ENCODE measurements at regions not wholly inside any gene's neighbourhood (a gene's known extent, or its start where the extent isn't known, plus 50 kb on each side); places are given as distances from the start of the nearest gene placed in this dataset.
"Not testable (repeated sequence)": the region's sequence is repeated elsewhere in the genome, so short reads cannot be mapped to it uniquely, and the experiment has no call there.

GRCh38 chr9:28956116-28956880 lies 1383.0 kb upstream of the C9orf72 start:
- DNase-seq = no peak

DNA sequence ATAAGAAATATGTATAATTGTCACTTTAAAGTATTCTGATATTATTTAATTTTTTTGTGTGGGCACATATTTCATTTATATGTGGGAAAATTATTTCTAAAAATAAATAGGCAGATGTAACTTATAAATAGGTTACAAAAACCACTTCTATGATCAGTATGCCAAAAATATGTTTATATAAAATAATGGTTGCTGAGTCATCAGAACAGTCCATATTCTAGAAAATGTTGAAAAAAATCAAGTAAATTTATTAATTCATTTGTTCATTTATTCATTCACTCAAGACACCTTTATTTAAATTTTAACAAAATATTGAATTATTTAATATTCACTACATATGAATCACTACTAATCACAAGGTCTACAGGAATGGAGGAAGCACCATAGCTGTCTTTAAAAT lies 1387.3 kb upstream of the C9orf72 start:
- DNase-seq = no peak

GRCh38 chr9:28961623-28962022 lies 1388.3 kb upstream of the C9orf72 start:
- DNase-seq = no peak

DNA sequence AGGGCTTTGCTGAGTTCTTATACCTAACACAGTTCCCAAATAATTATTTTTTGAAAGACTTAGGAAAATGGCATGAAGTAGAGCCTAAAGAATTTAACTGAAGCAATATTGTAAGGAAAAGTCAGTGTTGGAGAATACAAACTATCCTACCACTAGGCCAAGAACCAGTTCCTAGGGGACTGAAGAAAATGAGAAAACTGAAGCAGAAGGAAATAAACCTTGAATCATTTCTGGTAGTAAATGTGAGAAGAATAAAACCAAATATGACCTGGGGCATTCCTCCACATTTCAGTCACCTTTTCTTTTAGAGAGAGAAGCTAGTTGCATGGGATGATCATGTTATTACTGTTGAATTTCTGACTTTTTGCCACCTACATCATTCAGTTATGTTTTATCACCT lies 1393.9 kb upstream of the C9orf72 start:
- no peak for DNase-seq

DNA sequence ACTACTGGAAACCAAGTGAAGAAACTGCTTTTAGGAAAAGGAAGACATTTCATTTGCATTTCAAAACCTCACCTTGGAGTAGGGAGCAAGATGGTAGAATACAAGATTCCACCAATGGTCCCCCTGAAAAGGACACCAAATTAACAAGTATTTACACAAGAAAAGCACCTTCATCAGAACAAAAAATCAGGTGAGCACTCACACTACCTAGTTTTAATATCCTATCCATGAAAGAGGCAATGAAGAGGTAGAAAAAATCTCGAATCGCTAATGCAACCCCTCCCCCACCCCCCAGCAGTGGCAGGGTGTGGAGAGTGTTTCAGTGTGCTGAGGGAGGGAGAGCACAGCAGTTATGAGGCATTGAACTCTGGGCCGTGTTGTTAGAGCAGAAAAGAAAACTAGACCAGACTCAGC lies 1397.0 kb upstream of the C9orf72 start:
- no peak for DNase-seq

DNA sequence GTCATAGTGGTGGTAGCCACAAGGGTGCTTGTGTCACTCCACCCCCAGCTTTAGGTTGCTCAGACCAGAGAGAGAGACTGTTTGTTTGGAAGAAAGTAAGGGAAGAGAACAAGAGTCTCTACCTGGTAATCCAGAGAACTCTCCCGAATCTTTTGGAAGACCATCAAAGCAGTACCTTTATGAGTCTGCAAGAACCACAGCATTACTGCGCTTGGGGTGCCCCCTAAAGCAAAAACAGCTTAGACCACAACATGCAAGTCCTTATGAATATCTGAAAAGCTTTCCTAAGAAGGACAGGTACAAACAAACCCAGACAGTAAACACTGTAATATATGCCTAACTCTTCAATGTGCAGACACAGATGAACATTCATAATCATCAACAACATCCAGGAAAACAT lies 1398.6 kb upstream of the C9orf72 start:
- DNase-seq = no peak

GRCh38 chr9:28976250-28976649 lies 1403.0 kb upstream of the C9orf72 start:
- DNase-seq = no peak

DNA sequence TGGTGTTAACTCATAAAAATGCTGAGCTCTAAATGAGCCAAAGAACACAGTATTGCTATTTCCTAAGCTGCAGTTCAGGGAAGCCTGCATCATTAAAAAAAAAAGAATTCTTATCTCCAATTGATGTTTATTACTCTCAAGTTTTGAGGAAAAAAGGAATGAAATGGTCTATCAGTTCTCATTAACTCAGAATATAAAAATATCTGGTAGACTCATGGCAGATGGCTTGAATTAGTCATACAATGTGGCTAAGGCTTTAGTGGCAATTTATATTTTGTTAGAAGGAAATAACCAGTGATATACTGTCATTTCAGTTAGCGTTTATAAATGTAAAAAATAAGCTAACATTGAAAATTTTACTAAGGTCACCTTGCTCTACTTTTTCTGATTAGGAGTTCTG lies 1403.4 kb upstream of the C9orf72 start:
- DNase-seq = no peak

DNA sequence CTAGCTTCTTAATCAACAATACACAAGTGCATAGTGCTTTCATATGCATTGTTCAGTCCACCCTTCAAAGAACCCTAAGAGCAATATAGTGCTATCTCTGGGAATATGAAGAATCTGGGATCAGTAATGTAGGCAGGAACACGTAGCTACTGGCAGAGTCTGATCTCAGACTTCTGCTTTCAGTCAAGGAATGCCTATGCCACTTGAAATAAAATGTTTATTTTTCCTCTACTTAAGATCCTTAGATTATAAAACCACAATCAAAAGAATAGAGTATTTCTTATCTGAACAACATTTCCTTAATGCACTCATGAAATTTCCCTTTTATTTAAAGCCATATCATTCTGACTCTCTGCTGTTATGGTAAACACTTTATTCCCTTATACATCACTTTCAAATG lies 1407.8 kb upstream of the C9orf72 start:
- DNase-seq = no peak

DNA sequence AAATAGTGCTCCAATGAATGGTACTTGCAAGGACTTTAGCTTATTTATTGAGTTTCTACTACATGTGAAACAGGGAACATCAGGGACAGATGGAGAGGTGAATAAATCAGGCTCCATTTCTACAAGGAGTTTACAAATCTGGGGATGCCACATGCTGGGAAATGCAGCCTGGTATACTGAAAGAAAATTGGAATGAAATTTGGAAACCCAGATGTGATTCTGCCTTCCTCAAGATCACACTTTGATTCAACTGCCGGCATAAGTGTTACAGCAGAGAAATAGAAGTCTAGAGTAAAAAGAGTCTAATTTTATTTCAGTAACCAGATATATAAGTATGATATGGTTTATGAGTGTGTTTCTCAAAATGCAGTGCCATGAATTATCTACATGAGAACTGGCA lies 1408.4 kb upstream of the C9orf72 start:
- DNase-seq = no peak

GRCh38 chr9:28984016-28984415 lies 1410.7 kb upstream of the C9orf72 start:
- no peak for DNase-seq

GRCh38 chr9:28990009-28990408 lies 1416.7 kb upstream of the C9orf72 start:
- not testable (repeated sequence) for DNase-seq

DNA sequence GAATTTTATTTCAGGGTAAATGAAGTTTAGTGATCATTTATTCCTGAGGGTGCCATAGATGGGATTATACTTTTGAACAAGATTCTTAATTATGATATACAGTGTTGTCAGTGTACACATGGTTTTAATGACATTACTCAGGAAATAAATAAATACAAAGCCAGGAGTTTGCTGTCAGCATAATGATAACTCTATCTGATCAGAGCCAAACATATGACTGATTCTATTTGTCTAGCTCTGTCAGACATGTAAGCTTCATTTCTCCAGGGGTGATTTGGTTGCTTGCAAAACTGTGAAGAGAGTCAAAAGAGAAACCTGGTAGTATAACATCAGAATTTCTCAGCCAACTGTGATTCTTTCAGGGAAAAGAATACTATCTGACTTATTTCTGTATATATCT lies 1425.8 kb upstream of the C9orf72 start:
- DNase-seq = no peak

DNA sequence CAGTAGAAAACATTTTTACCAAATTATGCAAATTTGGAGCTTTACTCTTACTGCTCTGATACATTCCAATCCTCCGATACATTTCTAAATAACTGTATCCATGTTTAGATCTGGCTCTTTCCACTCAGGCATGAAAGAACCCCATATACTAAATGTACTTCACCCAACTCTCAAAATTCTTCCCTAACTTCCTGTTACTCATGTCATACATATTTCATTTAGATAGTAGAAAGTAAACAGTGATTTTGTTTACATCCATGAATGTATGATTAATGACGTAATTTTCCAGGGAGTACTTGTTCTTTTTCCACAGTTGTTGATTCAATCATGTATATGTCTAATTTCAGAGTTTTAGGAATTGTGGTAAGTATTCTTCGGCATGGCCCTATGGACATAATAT lies 1426.5 kb upstream of the C9orf72 start:
- no peak for DNase-seq

GRCh38 chr9:29001006-29001405 lies 1427.7 kb upstream of the C9orf72 start:
- DNase-seq = no peak

DNA sequence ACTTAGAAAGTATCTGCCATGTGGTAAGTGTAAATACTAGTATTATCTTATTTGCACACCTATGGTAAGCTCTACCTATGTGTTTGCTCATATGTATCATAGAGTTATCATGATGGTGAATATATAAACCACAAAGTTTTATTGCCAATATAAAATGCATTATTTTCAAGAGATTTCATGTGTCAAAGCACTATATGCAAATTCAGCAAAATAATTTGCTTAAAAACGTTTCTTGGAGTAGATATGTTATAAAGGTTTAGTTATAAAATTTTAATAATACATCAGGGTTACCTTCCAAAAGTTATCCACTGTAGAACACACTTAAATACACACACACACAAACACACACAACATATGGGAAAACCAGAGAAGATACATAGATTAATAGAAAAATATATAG lies 1431.7 kb upstream of the C9orf72 start:
- no peak for DNase-seq

DNA sequence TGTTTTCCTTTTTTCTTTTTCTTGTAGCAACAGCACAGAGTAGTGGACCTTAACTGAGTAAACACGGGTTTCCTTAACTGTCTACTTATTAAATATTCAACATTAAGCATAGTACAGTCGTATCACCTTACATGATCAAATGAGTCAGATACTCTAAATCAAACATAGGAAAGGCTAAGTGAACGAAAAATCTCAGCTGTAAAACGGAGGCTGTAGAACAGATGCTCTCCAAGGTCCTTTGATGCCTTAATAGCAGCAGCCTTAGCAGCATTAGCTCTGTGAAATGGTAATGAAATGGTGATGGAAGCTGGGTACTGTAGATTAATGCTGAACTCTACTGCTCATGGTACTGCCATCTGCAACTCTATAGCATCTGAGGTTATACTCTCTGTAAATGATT lies 1433.3 kb upstream of the C9orf72 start:
- no peak for DNase-seq

DNA sequence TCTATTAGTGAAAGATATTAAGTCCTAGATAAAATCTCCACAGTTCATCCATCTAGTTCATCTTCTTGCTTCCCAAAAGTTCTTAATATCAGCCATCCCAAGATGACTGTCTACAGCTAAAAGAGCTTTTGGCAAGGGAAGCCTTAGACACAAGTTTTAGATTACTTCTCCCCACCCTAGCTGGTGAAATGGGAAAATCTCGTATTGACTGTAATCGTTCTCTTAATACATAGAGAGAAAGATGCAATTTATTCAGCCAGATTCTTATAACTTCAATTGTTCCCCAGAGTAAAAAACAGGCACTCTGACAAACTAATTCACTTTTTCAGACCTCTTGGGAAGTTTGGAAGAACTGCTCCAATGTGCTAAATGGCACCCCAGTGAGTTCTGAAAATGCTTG lies 1439.6 kb upstream of the C9orf72 start:
- no peak for DNase-seq

DNA sequence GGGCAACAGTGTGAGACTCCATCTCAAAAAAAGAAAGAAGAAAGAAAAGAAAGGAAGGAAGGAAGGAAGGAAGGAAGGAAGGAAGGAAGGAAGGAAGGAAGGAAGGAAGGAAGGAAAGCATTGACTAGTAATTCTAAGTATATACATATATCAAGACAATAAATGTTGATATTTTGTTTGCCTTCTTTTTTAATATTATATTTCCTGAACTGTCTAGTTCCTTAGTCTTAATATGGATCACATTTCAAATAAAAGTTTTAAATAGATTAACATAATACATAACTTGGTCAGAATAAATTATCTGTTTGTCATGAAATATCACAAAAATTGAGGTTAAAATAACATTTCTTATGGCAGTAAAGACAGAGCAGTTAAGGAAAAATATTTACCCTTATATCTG lies 1448.4 kb upstream of the C9orf72 start:
- no peak for DNase-seq

- no peak for DNase-seq
Observed at GRCh38 chr9:29038332-29038731, 1465.1 kb upstream of the C9orf72 start.

DNA sequence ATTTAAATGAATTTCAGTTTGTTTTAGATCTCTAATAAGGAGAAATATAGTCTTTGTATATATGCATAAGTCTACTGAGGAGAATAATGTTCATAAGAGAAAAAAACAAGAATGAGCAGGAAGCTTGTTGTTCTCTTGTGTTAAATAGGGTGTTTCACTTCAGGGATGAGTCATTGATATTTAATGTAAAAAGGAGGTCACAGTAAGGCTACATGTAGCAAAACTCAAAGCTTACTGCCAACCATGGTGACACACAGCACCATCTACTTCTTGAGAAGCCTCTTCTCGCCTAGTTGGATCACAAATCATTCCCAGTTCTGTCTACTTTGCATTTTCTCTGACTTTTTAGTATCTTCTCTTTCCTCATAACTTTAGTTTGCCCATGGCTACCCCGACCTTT lies 1466.0 kb upstream of the C9orf72 start:
- DNase-seq = no peak

GRCh38 chr9:29043072-29043471 lies 1469.8 kb upstream of the C9orf72 start:
- no peak for DNase-seq

DNA sequence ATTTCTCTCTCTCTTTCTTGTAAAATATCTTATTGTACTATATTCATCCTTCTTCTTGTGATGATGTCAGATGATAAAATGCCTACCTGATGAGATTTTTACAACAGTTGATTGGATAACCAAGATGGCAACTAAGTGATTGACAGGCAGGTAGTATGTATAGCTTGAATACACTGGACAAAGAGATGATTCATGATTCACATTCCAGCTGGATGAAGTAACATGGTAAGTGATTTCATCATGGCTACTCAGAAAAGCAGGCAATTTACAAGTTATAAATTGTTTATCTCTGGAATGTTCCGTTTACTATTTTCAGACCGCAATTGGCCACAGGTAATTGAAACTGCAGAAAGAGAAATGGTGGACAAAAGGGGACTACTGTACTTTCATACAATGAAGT lies 1471.7 kb upstream of the C9orf72 start:
- DNase-seq = no peak

DNA sequence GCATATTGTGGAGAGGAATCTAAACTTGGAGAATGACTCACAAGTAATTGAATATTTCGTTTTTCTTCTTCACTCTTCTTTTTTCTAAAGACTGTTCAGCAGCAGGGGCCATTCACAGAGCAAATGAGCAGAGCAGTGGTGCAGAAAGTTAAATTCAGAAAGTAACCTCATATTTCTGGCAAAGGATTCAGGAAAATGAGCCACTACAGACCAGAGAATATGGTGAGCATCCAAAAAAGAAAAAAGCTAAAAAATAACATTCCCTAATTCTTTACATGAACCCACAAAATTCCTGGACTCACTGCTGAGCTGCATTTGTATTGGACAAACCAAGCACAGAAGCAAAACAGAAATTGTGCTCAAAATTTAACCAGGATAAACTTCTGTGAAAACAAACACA lies 1486.8 kb upstream of the C9orf72 start:
- no peak for DNase-seq

- DNase-seq = no peak
Observed at GRCh38 chr9:29062446-29062845, 1489.2 kb upstream of the C9orf72 start.

DNA sequence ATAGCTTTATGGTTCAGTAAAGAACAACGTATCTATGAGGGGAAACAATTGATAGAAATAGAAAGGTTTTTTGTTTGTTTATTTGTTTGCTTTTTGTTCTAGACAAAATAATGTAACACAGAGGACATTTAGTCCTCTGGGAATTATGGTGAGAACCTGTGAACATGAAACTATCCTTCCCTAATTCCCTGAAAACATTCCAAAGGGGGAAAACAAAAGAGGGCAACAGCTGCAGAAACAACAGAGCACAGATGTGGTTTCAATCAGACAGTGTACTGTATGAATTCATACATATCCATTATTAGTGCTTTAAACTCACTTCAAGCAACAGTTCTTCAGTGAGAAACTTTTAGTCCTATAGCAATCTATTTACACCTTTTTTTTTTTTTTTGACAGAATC lies 1489.8 kb upstream of the C9orf72 start:
- no peak for DNase-seq
